ENCODE measurements at regions not wholly inside any gene's neighbourhood (a gene's known extent, or its start where the extent isn't known, plus 50 kb on each side); places are given as distances from the start of the nearest gene placed in this dataset.
A peak's percentile ranks its signal among the peaks of the same experiment; 100 is the strongest.

DNA sequence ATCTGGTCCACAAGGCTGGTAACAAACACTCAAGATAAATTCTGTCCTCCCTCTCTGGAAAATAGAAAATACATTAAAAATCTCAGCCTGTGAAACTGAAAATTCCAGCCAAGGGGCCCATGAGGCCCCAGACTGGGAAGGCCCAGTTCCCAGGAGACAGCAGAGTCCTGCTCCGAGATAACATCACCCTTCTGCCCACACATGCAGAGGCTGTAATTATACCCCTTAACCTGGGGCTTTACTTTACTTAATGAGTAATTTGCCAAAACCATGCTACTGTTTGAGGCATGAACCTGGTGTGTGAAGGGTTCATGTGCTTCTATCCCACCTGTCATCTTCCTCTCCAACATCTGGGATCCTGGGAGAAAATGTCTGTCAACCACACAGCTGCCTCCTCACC lies 398.9 kb upstream of the SULF2 start:
- Mint-ChIP-seq H3K27me3 (ENCODE audit: low read depth in 3 of 3) (peaks cover 2 to 8% (median 4%) of the 10 kb centered on the region in 3 donors), H3K9me3 (peaks cover 0 to 7% (median 4%) of the 10 kb centered on the region in 7 donors), H3K36me3 (no peaks in the 10 kb centered on the region), H3K4me3 (no peak overlapping the region), H3K4me1 (no peaks in the 10 kb centered on the region), H3K27ac (no peak overlapping the region)
- H4K20me1 ChIP-seq (ENCODE audit: insufficient read depth, low read length) = no peaks in the 10 kb centered on the region
- no peak overlapping the region for H3K4me3 ChIP-seq (replicated peaks in 1 of 3; ENCODE audit: low read depth in 2 of 3, low read length in 3 of 3)
- no peaks in the 10 kb centered on the region for H3K9me3 ChIP-seq (replicated peaks in 1 of 2; ENCODE audit: control insufficient read depth in 1 of 2, insufficient read depth in 1 of 2, low read length in 2 of 2)
- H2AFZ ChIP-seq (ENCODE audit: insufficient read depth, low read depth, low read length, poor library complexity, severe bottlenecking) = no peak overlapping the region
- no peak overlapping the region for H3K9ac ChIP-seq (ENCODE audit: insufficient read depth, low read length, poor library complexity, severe bottlenecking)
- H3K27me3 ChIP-seq (ENCODE audit: control insufficient read depth in 2 of 2, insufficient read depth in 2 of 2, low read length in 2 of 2) = no peaks in the 10 kb centered on the region
- no peaks in the 10 kb centered on the region for H3K4me1 ChIP-seq (ENCODE audit: control insufficient read depth in 1 of 2, insufficient read depth in 2 of 2, low read length in 2 of 2)
- no peak overlapping the region for H3K4me2 ChIP-seq (replicated peaks; ENCODE audit: extremely low read depth, low read length, poor library complexity, severe bottlenecking)
- no peaks in the 10 kb centered on the region for H3K36me3 ChIP-seq (replicated peaks in 1 of 2; ENCODE audit: control insufficient read depth in 1 of 2, insufficient read depth in 2 of 2, low read length in 2 of 2)
- H3K27ac ChIP-seq (ENCODE audit: low read depth in 1 of 2, low read length in 2 of 2) = no peak overlapping the region
- intact Hi-C loops (cut with micrococcal nuclease) = no loop called here
- TF ChIP-seq, protein P1, sequence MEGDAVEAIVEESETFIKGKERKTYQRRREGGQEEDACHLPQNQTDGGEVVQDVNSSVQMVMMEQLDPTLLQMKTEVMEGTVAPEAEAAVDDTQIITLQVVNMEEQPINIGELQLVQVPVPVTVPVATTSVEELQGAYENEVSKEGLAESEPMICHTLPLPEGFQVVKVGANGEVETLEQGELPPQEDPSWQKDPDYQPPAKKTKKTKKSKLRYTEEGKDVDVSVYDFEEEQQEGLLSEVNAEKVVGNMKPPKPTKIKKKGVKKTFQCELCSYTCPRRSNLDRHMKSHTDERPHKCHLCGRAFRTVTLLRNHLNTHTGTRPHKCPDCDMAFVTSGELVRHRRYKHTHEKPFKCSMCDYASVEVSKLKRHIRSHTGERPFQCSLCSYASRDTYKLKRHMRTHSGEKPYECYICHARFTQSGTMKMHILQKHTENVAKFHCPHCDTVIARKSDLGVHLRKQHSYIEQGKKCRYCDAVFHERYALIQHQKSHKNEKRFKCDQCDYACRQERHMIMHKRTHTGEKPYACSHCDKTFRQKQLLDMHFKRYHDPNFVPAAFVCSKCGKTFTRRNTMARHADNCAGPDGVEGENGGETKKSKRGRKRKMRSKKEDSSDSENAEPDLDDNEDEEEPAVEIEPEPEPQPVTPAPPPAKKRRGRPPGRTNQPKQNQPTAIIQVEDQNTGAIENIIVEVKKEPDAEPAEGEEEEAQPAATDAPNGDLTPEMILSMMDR (IDR thresholded peaks at IDR 0.05) = no peak
- H3K79me2 ChIP-seq (ENCODE audit: insufficient read depth, low read length) = no peaks in the 10 kb centered on the region
- no peak for DNase-seq
- WGBS (ENCODE audit: insufficient coverage) = 100% methylated on average over 1 of the region's 1 CpG

DNA sequence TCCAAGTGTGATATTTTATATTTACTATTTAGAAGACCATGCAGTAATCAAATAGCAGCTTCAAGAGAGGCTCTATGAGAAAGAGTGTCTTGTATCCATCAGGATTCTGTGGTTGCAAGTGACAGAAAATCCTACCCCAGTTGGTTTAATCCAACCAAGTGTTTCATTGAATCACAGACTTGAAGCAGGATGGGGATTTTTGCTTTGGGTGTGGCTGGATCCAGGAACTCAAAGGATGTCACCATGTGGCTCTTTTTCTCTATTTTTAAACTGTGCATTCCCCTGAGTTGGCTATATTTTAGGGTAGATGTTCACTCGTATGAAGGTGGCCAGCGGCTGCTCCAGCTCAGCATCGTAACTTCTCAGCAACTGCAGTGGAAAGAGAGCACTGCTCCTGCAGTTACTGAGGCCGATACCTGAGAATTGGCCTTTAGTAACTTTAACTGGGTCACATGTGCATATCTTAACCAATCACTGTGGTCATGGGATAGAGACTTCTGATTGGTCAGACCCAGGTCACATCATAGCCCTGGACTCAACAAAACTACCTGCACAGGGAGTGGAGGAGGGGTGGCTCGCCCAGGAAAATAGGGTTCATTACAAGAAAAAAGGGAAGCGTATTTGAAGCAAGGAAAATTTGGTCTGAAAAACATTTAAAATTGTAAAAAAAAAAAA lies 396.1 kb upstream of the SULF2 start:
- Histone ChIP-seq H3K4me3 (replicated peaks in 1 of 3; ENCODE audit: low read depth in 2 of 3, low read length in 3 of 3) (no peak overlapping the region), H3K27me3 (ENCODE audit: control insufficient read depth in 2 of 2, insufficient read depth in 2 of 2, low read length in 2 of 2) (no peaks in the 10 kb centered on the region), H4K20me1 (ENCODE audit: insufficient read depth, low read length) (no peaks in the 10 kb centered on the region), H3K27ac (ENCODE audit: low read depth in 1 of 2, low read length in 2 of 2) (no peak overlapping the region), H3K79me2 (ENCODE audit: insufficient read depth, low read length) (no peaks in the 10 kb centered on the region), H3K4me1 (ENCODE audit: control insufficient read depth in 1 of 2, insufficient read depth in 2 of 2, low read length in 2 of 2) (no peaks in the 10 kb centered on the region), H3K4me2 (replicated peaks; ENCODE audit: extremely low read depth, low read length, poor library complexity, severe bottlenecking) (no peak overlapping the region), H2AFZ (ENCODE audit: insufficient read depth, low read depth, low read length, poor library complexity, severe bottlenecking) (no peak overlapping the region), H3K9me3 (replicated peaks in 1 of 2; ENCODE audit: control insufficient read depth in 1 of 2, insufficient read depth in 1 of 2, low read length in 2 of 2) (no peaks in the 10 kb centered on the region), H3K9ac (ENCODE audit: insufficient read depth, low read length, poor library complexity, severe bottlenecking) (no peak overlapping the region), H3K36me3 (replicated peaks in 1 of 2; ENCODE audit: control insufficient read depth in 1 of 2, insufficient read depth in 2 of 2, low read length in 2 of 2) (no peaks in the 10 kb centered on the region)
- WGBS (ENCODE audit: insufficient coverage) = no CpG with 5 or more reads among the region's 6 CpGs
- TF ChIP-seq, protein P1 (IDR thresholded peaks at IDR 0.05) = no peak
- Mint-ChIP-seq H3K27me3 (ENCODE audit: low read depth in 3 of 3) (peaks cover 3 to 14% (median 8%) of the 10 kb centered on the region in 3 donors), H3K36me3 (no peaks in the 10 kb centered on the region), H3K4me1 (no peaks in the 10 kb centered on the region), H3K27ac (peak overlapping the region in 1 of 7 donors; percentile 51), H3K9me3 (peaks cover 0 to 3% (median 0%) of the 10 kb centered on the region in 7 donors), H3K4me3 (no peak overlapping the region)
- no peak for DNase-seq
- intact Hi-C loops (cut with micrococcal nuclease) = no loop called here

Data from CD14-positive monocyte (primary cell).